ENCODE measurements at regions not wholly inside any gene's neighbourhood (a gene's known extent, or its start where the extent isn't known, plus 50 kb on each side); places are given as distances from the start of the nearest gene placed in this dataset.
"Not testable (repeated sequence)": the region's sequence is repeated elsewhere in the genome, so short reads cannot be mapped to it uniquely, and the experiment has no call there.

DNA sequence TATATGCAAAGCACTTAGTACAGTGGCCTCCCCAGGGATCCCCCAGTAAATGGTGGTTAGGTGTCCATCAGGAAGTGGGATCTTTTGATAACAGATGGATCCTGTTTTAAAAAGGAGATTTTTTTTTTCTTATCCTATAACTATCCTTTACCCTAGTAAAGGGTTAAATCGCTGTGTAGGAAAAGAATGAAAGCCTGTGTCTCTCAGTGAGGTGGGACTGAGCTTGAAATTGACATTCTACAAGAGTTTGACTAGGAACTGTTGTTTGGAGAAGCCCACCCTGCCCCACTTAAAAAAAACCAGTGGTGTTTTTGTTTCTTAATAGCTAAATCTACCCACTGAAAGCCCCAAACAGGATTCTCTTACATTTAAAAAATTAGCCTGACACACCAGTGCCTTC, 112.2 kb upstream of the EGLN3 start:
- TF ChIP-seq ZNF274 (IDR thresholded peaks at IDR 0.05; ENCODE audit: low read depth, low read length): no peak
- H3K4me3 ChIP-seq (ENCODE audit: low read length): no peak overlapping the region

- TF ChIP-seq ZNF274 (IDR thresholded peaks at IDR 0.05; ENCODE audit: low read depth, low read length): no peak
- no peak overlapping the region for H3K4me3 ChIP-seq (ENCODE audit: low read length)
These were observed 111.6 kb upstream of the EGLN3 start for GRCh38 chr14:34062353-34062973.

DNA sequence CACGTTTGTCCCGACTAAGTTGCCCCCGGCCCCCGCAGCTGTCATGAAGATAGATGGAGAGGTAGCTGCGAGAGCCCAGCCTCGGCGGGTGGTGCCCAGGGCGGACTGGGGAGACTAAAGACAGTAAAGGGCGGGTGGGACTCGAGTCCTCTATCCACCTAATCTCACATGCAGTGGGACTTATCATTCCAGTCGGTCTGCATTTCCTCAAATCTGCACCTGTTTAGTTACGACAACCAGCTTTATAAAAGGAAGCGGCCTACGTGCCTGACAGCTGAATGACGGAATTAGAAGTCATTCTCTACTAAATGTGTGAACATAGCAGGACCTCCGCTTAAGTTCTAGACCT, 109.8 kb upstream of the EGLN3 start:
- TF ChIP-seq ZNF274 (IDR thresholded peaks at IDR 0.05; ENCODE audit: low read depth, low read length): no peak

GRCh38 chr14:34059925-34060650, 109.2 kb upstream of the EGLN3 start:
- peak overlapping the region; percentile 66; the same call in 1 of the 2 replicates for H3K4me3 ChIP-seq (ENCODE audit: low read length)
- TF ChIP-seq ZNF274 (IDR thresholded peaks at IDR 0.05; ENCODE audit: low read depth, low read length): no peak

More for the DNA sequence above, 109.8 kb upstream of the EGLN3 start:
- peak overlapping the region; percentile 66; the same call in 1 of the 2 replicates for H3K4me3 ChIP-seq (ENCODE audit: low read length)

DNA sequence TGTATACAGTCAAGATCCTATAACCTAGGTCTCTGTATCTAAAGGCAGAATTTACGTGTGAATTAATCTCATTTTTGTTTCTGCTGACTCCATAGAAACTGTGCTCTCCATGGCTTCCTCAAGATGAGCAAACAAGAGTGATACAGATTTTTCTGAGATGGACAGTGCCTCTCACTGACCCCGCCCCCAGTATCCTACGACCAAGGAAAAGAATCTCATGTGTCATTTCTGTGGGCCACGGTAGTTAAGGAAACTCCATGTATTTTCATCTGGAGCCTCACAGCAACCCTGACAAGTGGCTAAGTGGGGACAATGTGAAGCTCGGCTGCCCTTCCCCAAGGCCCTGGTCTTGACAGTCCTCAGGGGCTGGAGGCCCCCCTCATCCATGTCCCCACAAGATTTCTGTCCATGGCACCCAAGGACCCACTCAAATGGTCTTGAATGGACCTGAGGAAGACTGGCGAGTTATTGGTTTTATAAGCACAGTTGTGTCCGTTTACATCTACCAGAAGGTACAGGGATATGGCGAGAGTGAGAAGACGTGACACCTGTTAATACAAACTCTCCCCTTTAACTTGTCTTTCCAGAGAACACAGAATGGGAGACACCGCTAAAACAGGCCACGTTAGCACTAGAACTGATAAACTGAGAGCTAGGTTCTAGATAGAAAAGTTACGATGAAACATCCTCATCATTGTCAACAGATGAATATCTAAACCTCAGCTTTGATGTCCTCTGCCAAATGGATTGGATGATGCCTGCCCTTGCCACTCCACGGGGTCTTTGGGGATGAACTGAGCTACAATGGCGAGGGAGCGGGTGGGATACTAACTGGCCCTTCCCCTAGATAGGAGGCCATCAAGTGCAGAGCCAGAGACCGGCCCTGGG, 108.4 kb upstream of the EGLN3 start:
- peak overlapping the region; percentile 66; the same call in 1 of the 2 replicates for H3K4me3 ChIP-seq (ENCODE audit: low read length)
- TF ChIP-seq ZNF274 (IDR thresholded peaks at IDR 0.05; ENCODE audit: low read depth, low read length): no peak

GRCh38 chr14:34058510-34058909, 107.6 kb upstream of the EGLN3 start:
- no peak for TF ChIP-seq ZNF274 (IDR thresholded peaks at IDR 0.05; ENCODE audit: low read depth, low read length)
- no peak overlapping the region for H3K4me3 ChIP-seq (ENCODE audit: low read length)

- TF ChIP-seq ZNF274 (IDR thresholded peaks at IDR 0.05; ENCODE audit: low read depth, low read length): no peak
- no peak overlapping the region for H3K4me3 ChIP-seq (ENCODE audit: low read length)
These were observed 105.2 kb upstream of the EGLN3 start for GRCh38 chr14:34056046-34056445.

- no peak for TF ChIP-seq ZNF274 (IDR thresholded peaks at IDR 0.05; ENCODE audit: low read depth, low read length)
These were observed 104.5 kb upstream of the EGLN3 start for GRCh38 chr14:34055157-34055950.

DNA sequence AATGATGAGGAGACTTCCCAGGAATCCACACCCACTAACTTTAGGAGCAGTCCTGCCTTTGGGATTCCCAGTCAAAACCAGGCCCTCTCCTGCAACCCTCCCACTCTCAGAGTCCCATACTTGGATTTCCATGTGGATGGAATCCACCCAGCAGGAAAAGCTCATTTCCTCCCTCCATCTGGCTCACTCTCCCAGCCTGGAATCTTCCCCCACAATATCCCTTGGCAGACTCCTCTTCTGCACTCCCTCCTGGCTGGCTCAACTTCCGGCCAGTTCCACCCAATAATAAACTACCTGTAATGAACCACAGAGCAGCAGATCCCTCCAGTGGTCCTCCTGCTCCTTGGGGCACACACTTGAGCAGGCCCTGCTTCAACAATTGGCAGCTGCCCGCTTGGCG, 102.8 kb upstream of the EGLN3 start:
- no peak overlapping the region for H3K4me3 ChIP-seq (ENCODE audit: low read length)
- no peak for TF ChIP-seq ZNF274 (IDR thresholded peaks at IDR 0.05; ENCODE audit: low read depth, low read length)

More at GRCh38 chr14:34055157-34055950, 104.5 kb upstream of the EGLN3 start:
- H3K4me3 ChIP-seq (ENCODE audit: low read length): no peak overlapping the region

GRCh38 chr14:34052658-34053014, 101.8 kb upstream of the EGLN3 start:
- TF ChIP-seq ZNF274 (IDR thresholded peaks at IDR 0.05; ENCODE audit: low read depth, low read length): no peak
- H3K4me3 ChIP-seq (ENCODE audit: low read length): no peak overlapping the region

GRCh38 chr14:34051966-34052657, 101.2 kb upstream of the EGLN3 start:
- TF ChIP-seq ZNF274 (IDR thresholded peaks at IDR 0.05; ENCODE audit: low read depth, low read length): no peak
- no peak overlapping the region for H3K4me3 ChIP-seq (ENCODE audit: low read length)

GRCh38 chr14:34050606-34051005, 99.7 kb upstream of the EGLN3 start:
- TF ChIP-seq ZNF274 (IDR thresholded peaks at IDR 0.05; ENCODE audit: low read depth, low read length): no peak
- no peak overlapping the region for H3K4me3 ChIP-seq (ENCODE audit: low read length)

DNA sequence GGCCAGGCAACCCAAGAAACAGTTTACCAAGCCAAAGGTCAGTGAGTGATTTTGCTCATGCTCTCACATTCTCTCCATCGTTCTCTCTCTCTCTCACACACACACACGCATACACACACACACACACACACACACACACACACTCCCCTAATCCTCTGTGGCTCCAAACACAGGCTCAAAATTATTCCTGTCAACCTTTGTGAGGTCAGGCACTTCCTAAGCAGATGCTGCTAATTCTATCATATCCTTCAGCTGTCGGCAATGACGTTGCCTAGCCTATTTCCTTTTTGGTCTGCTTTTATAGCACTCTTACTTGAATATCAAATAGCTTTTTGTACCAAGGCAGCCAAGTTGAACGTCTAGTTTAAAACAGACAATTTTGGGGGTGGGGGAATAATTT, 98.9 kb upstream of the EGLN3 start:
- no peak for TF ChIP-seq ZNF274 (IDR thresholded peaks at IDR 0.05; ENCODE audit: low read depth, low read length)
- no peak overlapping the region for H3K4me3 ChIP-seq (ENCODE audit: low read length)

DNA sequence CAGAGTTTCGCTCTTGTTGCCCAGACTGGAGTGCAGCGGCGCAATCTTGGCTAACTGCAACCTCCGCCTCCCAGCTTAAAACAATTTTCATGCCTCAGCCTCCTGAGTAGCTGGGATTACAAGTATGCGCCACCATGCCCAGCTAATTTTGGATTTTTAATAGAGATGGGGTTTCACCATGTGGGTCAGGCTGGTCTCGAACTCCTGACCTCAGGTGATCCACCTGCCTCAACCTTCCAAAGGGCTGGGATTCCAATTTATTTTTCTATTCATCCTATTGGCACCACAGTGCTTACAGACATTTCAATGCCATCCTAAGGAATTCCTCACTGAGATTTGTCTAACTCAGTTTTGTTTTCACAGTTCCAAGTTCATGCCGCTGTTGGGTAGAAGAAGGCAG, 98.3 kb upstream of the EGLN3 start:
- not testable (repeated sequence) for H3K4me3 ChIP-seq (ENCODE audit: low read length)
